WTC11 (cell line): ENCODE measurements at regions not wholly inside any gene's neighbourhood (a gene's known extent, or its start where the extent isn't known, plus 50 kb on each side); places are given as distances from the start of the nearest gene placed in this dataset.

ENCODE experiments used
- ATAC-seq: fragments of 200-7000 bp; cut with Tn5 transposase; 2 replicates; pipeline ENCODE4 v1.10.0; 2021; ENCODE audit warnings: mild to moderate bottlenecking, moderate library complexity
- CTCF ChIA-PET: fragments of 300-600 bp; sonication (Branson Sonifier 250); formaldehyde crosslinking; loops from one replicate; lab custom pipeline; 2021; ENCODE audit warnings: antibody characterized with exemption; lab: Charles Lee
- POLR2A ChIA-PET: fragments of 350-600 bp; sonication (Branson Sonifier 250); formaldehyde crosslinking; loops from one replicate; lab custom pipeline; 2021; ENCODE audit warnings: antibody characterized with exemption; lab: Charles Lee
- DNase-seq: peaks from one replicate; pipeline ENCODE4 v3.0.0; 2021; ENCODE audit warnings: low spot score
- H3K27ac Mint-ChIP-seq: 2 replicates; pipeline ENCODE4 v1.8.0; 2021; ENCODE audit warnings: mixed read lengths
- H3K27me3 Mint-ChIP-seq: 2 replicates; pipeline ENCODE4 v1.8.0; 2021; ENCODE audit warnings: low read depth, mild to moderate bottlenecking, moderate library complexity, mixed read lengths
- H3K36me3 Mint-ChIP-seq: 2 replicates; pipeline ENCODE4 v1.8.0; 2021; ENCODE audit warnings: mixed read lengths
- H3K4me1 Mint-ChIP-seq: 2 replicates; pipeline ENCODE4 v1.8.0; 2022; ENCODE audit warnings: mixed read lengths
- H3K4me3 Mint-ChIP-seq: 2 replicates; pipeline ENCODE4 v1.8.0; 2021; ENCODE audit warnings: mild to moderate bottlenecking, moderate library complexity, mixed read lengths
- H3K9me3 Mint-ChIP-seq: 2 replicates; pipeline ENCODE4 v1.8.0; 2021; ENCODE audit warnings: mixed read lengths
- ERG ChIP-seq: fragments of 250-450 bp; sonication (Bioruptor Pico); IDR thresholded peaks from 2 replicates; pipeline ENCODE4 v1.8.0; 2021; ENCODE audit warnings: mild to moderate bottlenecking
- FOXJ3 ChIP-seq: sonication (generic); formaldehyde crosslinking; IDR thresholded peaks from 2 replicates; pipeline ENCODE4 v1.9.0; 2021; ENCODE audit warnings: missing genetic modification reagents, mild to moderate bottlenecking, borderline replicate concordance
- FOXP1 ChIP-seq: sonication (generic); formaldehyde crosslinking; IDR thresholded peaks from 2 replicates; pipeline ENCODE4 v1.8.0; 2022; ENCODE audit warnings: missing genetic modification reagents, mild to moderate bottlenecking, moderate library complexity, borderline replicate concordance
- GTF2I ChIP-seq: fragments of 250-450 bp; sonication (Bioruptor Pico); conservative IDR thresholded peaks from 2 replicates; pipeline ENCODE4 v1.4.0; 2021; ENCODE audit warnings: mild to moderate bottlenecking
- HMGXB4 ChIP-seq: sonication (generic); formaldehyde crosslinking; IDR thresholded peaks from 2 replicates; pipeline ENCODE4 v1.8.1; 2023; ENCODE audit warnings: mild to moderate bottlenecking, moderate library complexity, missing genetic modification reagents
- MXD4 ChIP-seq: fragments of 250-450 bp; sonication (Bioruptor Pico); IDR thresholded peaks from 2 replicates; pipeline ENCODE4 v1.8.0; 2021; ENCODE audit warnings: mild to moderate bottlenecking, moderate library complexity, borderline replicate concordance
- NFATC4 ChIP-seq: fragments of 250-450 bp; sonication (Bioruptor Pico); IDR thresholded peaks from 2 replicates; pipeline ENCODE4 v1.9.0; 2021; ENCODE audit warnings: mild to moderate bottlenecking
- NR1H2 ChIP-seq: sonication (generic); formaldehyde crosslinking; IDR thresholded peaks from 2 replicates; pipeline ENCODE4 v1.9.0; 2021; ENCODE audit warnings: mild to moderate bottlenecking, moderate library complexity, missing genetic modification reagents
- OVOL2 ChIP-seq: fragments of 250-450 bp; sonication (Bioruptor Pico); IDR thresholded peaks from 2 replicates; pipeline ENCODE4 v1.9.0; 2021; ENCODE audit warnings: mild to moderate bottlenecking, borderline replicate concordance
- SMAD4 ChIP-seq: sonication (generic); formaldehyde crosslinking; IDR thresholded peaks from 2 replicates; pipeline ENCODE4 v1.8.0; 2022; ENCODE audit warnings: mild to moderate bottlenecking, missing genetic modification reagents
- USF1 ChIP-seq: sonication (generic); formaldehyde crosslinking; IDR thresholded peaks from 2 replicates; pipeline ENCODE4 v1.8.0; 2022; ENCODE audit warnings: mild to moderate bottlenecking, missing genetic modification reagents
- ZMAT4 ChIP-seq: fragments of 250-450 bp; sonication (Bioruptor Pico); IDR thresholded peaks from 2 replicates; pipeline ENCODE4 v1.9.0; 2021; ENCODE audit warnings: mild to moderate bottlenecking
- ZNF138 ChIP-seq: sonication (generic); formaldehyde crosslinking; conservative IDR thresholded peaks from 2 replicates; pipeline ENCODE4 v1.8.1; 2022; ENCODE audit warnings: mild to moderate bottlenecking, moderate library complexity, missing genetic modification reagents
- ZNF423 ChIP-seq: fragments of 250-450 bp; sonication (Bioruptor Pico); IDR thresholded peaks from 2 replicates; pipeline ENCODE4 v2.1.2; 2022; ENCODE audit warnings: mild to moderate bottlenecking, moderate library complexity
- TF ChIP-seq, protein P1 (sequence below): sonication (generic); formaldehyde crosslinking; IDR thresholded peaks from 2 replicates; pipeline ENCODE4 v1.8.0; 2022; ENCODE audit warnings: mild to moderate bottlenecking, missing genetic modification reagents
- TF ChIP-seq, protein P2 (sequence below): sonication (generic); formaldehyde crosslinking; conservative IDR thresholded peaks from 2 replicates; pipeline ENCODE4 v1.8.1; 2023; ENCODE audit warnings: mild to moderate bottlenecking, low read depth, missing genetic modification reagents, moderate library complexity
- TF ChIP-seq, protein P3 (sequence below): sonication (generic); formaldehyde crosslinking; IDR thresholded peaks from 2 replicates; pipeline ENCODE4 v1.8.0; 2022; ENCODE audit warnings: mild to moderate bottlenecking, missing genetic modification reagents

DNA sequence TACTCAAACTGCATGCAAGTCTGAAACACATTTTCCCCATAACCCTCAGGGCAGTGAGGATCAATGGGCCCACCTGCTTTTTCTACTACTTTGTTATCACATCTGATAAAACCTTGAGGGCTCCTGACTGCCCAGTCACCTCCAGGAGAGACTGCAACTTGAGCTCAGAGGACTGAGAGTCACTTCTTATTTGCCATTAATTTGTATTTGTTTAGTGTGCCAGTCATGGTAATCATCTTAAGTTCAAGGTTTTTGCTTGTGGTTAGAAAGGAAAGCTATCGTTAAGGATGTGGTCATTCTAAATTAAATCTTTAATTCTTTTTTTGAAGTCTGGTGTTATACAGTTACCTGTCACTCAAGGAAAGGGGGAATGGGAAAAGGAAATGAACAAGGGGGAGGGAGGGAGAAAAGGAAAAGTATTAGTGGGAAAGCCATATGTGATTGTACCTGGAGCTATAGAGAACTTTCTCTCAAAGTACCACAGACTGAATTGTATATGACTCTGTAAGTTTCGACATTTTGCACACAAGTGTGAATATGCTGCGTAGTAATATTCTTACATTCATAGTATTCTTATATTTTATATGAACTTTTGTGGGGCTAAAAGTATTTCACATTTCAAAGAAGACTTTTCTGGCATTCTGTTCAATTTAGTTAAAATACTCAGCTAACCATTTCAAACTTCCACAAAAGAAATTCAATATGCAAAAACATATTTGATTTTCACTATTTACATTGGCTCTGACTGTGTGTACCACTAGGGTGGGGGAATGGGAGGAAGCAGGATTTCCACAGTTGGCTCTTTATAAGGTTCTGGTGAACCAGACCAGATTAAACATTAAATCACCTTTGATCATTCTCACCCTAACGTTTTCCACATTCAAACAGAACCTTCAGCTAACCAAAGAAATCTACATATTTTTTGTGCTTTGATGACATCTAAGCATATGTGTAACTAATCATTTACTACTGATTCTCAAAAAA, 166.5 kb upstream of the ATP11B start:
- Mint-ChIP-seq H3K9me3 (peaks cover 15% of the 10 kb centered on the region), H3K36me3 (no peaks in the 10 kb centered on the region), H3K4me1 (no peaks in the 10 kb centered on the region), H3K4me3 (no peak overlapping the region), H3K27ac (no peak overlapping the region), H3K27me3 (no peaks in the 10 kb centered on the region)
- DNase-seq = no peak
- POLR2A ChIA-PET = no interaction called here
- TF ChIP-seq, protein P1, sequence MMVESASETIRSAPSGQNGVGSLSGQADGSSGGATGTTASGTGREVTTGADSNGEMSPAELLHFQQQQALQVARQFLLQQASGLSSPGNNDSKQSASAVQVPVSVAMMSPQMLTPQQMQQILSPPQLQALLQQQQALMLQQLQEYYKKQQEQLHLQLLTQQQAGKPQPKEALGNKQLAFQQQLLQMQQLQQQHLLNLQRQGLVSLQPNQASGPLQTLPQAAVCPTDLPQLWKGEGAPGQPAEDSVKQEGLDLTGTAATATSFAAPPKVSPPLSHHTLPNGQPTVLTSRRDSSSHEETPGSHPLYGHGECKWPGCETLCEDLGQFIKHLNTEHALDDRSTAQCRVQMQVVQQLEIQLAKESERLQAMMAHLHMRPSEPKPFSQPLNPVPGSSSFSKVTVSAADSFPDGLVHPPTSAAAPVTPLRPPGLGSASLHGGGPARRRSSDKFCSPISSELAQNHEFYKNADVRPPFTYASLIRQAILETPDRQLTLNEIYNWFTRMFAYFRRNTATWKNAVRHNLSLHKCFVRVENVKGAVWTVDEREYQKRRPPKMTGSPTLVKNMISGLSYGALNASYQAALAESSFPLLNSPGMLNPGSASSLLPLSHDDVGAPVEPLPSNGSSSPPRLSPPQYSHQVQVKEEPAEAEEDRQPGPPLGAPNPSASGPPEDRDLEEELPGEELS = no peak
- TF ChIP-seq ZMAT4 = no peak
- CTCF ChIA-PET = no interaction called here
- no peak for ATAC-seq

- no peaks in the 10 kb centered on the region for H3K4me1 Mint-ChIP-seq
- no peak overlapping the region for H3K4me3 Mint-ChIP-seq
- H3K36me3 Mint-ChIP-seq = no peaks in the 10 kb centered on the region
- no peaks in the 10 kb centered on the region for H3K27me3 Mint-ChIP-seq
- no peak overlapping the region for H3K27ac Mint-ChIP-seq
- POLR2A ChIA-PET = no interaction called here
- DNase-seq (no peak), ATAC-seq (no peak)
- TF ChIP-seq, protein P2, sequence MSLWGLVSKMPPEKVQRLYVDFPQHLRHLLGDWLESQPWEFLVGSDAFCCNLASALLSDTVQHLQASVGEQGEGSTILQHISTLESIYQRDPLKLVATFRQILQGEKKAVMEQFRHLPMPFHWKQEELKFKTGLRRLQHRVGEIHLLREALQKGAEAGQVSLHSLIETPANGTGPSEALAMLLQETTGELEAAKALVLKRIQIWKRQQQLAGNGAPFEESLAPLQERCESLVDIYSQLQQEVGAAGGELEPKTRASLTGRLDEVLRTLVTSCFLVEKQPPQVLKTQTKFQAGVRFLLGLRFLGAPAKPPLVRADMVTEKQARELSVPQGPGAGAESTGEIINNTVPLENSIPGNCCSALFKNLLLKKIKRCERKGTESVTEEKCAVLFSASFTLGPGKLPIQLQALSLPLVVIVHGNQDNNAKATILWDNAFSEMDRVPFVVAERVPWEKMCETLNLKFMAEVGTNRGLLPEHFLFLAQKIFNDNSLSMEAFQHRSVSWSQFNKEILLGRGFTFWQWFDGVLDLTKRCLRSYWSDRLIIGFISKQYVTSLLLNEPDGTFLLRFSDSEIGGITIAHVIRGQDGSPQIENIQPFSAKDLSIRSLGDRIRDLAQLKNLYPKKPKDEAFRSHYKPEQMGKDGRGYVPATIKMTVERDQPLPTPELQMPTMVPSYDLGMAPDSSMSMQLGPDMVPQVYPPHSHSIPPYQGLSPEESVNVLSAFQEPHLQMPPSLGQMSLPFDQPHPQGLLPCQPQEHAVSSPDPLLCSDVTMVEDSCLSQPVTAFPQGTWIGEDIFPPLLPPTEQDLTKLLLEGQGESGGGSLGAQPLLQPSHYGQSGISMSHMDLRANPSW (CRISPR knock-in tag) = no peak
- TF ChIP-seq ERG (CRISPR knock-in tag) = no peak
- TF ChIP-seq, protein P3, sequence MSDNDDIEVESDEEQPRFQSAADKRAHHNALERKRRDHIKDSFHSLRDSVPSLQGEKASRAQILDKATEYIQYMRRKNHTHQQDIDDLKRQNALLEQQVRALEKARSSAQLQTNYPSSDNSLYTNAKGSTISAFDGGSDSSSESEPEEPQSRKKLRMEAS = no peak
- peaks cover 15% of the 10 kb centered on the region for H3K9me3 Mint-ChIP-seq
- CTCF ChIA-PET = no interaction called here
Observed at GRCh38 chr3:182628531-182628930, 164.8 kb upstream of the ATP11B start.

- CTCF ChIA-PET = interaction anchor here (2.6 kb wide), 1 partner anchor 8 kb away, joined by 8 read pairs; no protein-coding TSS in a partner anchor
- no peak overlapping the region for H3K27ac Mint-ChIP-seq
- H3K4me1 Mint-ChIP-seq = no peaks in the 10 kb centered on the region
Observed at GRCh38 chr3:182629521-182629920, 163.8 kb upstream of the ATP11B start.

More at GRCh38 chr3:182629521-182629920, 163.8 kb upstream of the ATP11B start:
- Mint-ChIP-seq H3K9me3 (peaks cover 14% of the 10 kb centered on the region), H3K27me3 (no peaks in the 10 kb centered on the region), H3K36me3 (no peaks in the 10 kb centered on the region), H3K4me3 (no peak overlapping the region)
- no peak for DNase-seq
- ATAC-seq = no peak
- TF ChIP-seq HMGXB4 (CRISPR knock-in tag) (no peak), OVOL2 (CRISPR knock-in tag) (no peak), NFATC4 (no peak), GTF2I (CRISPR knock-in tag) (no peak), MXD4 (no peak), NR1H2 (CRISPR knock-in tag) (no peak), USF1 (no peak), FOXP1 (no peak), FOXJ3 (CRISPR knock-in tag) (no peak), ERG (CRISPR knock-in tag) (no peak), ZNF423 (CRISPR knock-in tag) (no peak), ZNF138 (CRISPR knock-in tag) (no peak), SMAD4 (CRISPR knock-in tag) (no peak)
- TF ChIP-seq, protein P1 = no peak
- POLR2A ChIA-PET = no interaction called here
